HG02943 (cell line): ENCODE measurements at regions not wholly inside any gene's neighbourhood (a gene's known extent, or its start where the extent isn't known, plus 50 kb on each side); places are given as distances from the start of the nearest gene placed in this dataset.

Source experiments
- ATAC-seq: cut with Tn5 transposase; IDR thresholded peaks from one replicate; pipeline ENCODE4 v1.9.1; 2021; ENCODE audit warnings: mild to moderate bottlenecking, low read depth, moderate library complexity; ENCODE audit not compliant: unreplicated experiment

DNA sequence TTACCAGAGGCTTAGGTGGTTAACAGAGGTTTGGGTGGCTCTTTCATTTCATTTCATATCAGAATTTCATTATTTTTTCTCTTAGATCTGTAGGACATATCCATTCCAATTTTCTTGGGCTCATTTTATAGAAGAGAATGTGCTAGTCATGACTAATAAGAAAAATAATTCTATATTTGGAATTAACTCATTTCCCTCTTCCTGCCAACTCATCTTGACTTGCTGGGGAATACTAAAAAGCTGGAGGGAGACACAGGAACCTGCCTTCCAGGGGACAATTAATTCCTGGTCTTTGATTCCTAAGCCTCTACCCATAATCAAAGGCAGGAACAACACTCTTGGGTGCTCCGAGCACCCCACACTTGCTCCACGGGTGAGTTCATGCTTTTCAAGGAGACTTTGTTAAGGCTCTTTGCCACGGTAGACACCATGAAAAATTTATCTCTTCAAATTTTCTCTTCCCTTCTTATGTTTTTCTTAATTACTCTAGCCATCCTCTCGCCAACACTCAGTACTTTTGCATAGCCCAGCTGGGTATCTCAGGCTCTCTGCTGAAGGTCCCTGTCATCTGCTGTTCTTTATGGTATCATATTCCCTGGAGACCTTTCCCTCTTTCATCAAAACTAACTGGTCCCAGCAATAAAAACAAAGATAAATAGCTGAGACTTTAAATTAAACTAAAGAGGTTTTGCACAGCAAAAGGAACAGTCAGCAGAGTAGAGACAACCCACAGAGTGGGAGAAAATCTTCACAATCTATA, 273.9 kb downstream of the NPR3 start:
- no peak for ATAC-seq

DNA sequence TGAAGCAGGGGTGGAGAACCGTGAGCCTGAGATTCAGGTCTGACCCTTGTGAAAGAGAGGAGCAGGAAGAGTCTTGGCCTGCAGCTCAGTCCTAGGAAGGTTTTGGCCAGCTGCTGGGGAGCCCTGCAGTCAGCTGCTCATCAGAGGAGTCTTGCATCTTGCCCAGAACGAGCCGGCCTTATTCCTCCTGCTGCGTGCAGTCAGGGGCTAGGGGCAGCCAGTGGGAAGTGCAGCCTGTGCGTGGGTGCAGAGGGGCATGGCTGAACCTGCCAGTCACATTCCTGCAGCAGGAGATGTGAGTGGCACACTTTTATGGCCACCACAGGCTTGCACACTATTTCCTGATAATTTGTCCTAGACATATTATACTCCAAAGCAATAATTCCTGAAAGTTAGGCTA, 278.7 kb downstream of the NPR3 start:
- no peak for ATAC-seq

- no peak for ATAC-seq
Measured at GRCh38 chr5:32990593-32991420, 279.7 kb downstream of the NPR3 start.

- ATAC-seq: no peak
Measured at GRCh38 chr5:32991421-32991815, 280.3 kb downstream of the NPR3 start.

DNA sequence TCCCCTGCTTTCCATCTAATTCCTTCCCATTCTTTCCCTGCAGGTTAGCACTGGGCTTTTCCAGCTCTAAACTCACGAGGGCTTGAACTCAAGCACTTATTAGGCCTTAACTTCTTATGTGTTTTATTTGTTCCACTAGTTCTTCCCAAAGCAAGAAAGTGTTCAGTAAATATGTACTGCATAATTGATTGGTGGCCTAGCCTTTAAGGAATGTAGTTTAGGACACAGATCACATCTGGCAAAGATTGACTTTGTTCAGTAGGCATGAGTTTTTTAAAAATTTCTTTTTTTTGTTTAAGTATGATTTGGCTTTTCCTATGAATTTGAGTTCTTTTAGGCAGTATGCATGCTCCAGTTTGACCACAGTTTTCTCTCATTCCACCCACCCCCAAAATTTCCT, 285.2 kb downstream of the NPR3 start:
- no peak for ATAC-seq

GRCh38 chr5:33008751-33009418, 297.8 kb downstream of the NPR3 start:
- ATAC-seq: no peak

DNA sequence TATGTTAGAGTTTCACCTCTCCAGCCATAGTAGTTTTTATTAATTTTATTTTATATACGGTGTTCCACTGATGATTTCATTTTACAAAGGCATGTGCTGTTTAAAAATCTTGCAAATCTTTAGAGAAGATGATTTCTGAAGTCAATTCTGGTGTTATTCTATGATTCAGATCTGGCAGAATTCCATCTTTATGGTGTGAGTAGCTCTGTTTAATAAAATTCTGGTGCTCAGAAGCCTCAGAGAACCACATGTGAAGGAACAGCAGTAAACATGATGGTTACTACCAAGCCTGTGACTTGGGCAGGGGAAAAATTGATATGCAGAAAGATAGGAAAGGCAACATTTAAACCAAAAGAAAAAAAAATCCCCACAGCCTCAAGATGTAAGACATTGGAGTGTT, 299.7 kb downstream of the NPR3 start:
- no peak for ATAC-seq

DNA sequence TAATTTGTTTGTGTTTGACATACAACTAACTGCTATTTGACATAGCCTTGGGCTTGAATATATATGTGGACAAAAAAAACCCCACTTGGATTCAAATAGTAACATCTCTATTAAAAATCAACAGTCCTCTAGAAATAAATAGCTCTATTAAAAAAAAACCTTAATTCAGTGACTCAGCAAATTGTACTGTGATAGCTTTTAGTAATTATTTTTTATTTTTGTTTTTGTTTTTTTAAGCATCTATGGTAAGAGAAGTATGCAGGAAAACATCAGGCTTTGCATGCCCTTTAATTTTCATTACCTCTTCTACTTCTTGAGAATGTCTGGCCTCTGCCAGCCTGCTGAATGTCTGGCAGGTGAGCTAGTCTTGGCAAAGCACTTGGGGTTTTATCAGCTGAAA, 300.7 kb downstream of the NPR3 start:
- no peak for ATAC-seq

GRCh38 chr5:33023649-33024048, 312.5 kb downstream of the NPR3 start:
- no peak for ATAC-seq

DNA sequence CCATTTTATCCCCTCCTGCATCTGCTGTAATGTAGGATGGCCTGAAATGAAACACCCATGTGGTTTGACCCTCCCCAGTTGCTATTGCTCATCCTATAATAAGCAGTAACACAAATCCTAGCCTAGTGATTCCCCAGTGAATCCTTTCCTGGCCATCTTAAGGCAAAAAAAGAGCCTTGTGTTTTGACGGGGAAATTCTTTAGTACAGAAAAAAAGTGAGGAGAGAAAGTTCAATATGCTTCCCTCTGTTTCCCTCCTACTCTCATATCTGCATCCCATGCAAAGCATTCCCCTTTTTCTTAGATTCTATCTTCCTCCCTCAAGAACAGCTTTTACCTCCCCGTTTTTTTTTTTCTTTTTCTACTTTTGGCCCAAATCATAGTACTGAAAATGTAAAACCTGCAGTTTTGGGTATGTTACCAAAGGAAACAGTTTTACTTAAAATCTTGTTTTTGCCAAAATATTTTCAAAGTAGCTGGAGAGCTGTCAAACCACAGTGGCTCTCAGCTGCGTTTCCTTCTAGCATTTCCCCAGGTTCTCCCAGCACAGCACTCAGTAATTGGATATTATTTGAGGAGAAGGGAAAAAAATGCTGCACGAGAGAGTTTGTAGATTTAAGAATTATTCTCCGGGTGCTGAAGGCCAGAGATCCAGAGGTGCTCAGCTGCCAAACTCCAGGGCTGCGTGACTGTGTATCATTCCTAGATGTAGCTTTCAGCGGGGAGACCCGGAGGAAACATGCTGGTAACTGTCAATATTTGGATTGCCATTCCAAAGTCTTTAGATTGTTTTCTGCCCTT, 321.4 kb downstream of the NPR3 start:
- no peak for ATAC-seq

DNA sequence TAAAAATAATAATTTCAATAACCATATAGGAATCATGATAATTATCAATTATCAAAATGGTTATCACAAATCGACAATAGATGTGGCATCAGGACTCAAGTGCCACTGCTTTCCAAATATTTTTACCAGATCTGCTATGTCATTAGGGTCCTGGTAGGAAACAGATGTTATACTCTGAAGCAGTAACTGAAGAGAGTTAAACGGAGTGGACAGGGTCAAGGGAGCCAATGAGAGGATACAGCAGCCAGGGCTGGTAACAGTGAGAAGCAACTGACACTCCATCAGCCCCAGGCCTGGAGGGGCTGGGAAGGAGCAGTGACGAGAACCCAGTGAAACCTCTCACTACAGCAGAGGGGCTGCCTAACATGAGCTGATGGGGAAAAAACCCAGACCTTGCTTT, 322.4 kb downstream of the NPR3 start:
- ATAC-seq: no peak

- ATAC-seq: no peak
Measured at GRCh38 chr5:33034777-33035176, 323.7 kb downstream of the NPR3 start.

- ATAC-seq: no peak
Measured at GRCh38 chr5:33035851-33036527, 324.9 kb downstream of the NPR3 start.

DNA sequence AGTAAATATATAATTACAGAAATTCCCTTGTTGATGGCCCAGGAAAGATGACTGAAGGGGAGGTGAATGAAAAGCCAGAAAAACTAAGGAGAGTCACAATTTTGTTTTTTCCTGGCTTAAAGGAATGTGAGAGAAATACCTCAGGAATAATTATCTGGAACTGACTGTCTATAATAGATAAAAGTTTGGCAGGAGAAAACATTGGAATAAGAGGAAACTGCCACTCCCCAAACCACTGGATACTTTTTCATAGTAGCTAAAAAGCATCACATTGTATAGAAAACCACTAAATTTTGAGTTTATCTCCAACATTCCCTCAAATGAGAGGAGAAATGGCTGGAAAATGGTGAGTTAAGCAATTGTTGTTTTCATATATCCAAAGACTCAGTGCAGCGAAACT, 326.0 kb downstream of the NPR3 start:
- ATAC-seq: no peak

GRCh38 chr5:33041586-33041985, 330.5 kb downstream of the NPR3 start:
- ATAC-seq: no peak

DNA sequence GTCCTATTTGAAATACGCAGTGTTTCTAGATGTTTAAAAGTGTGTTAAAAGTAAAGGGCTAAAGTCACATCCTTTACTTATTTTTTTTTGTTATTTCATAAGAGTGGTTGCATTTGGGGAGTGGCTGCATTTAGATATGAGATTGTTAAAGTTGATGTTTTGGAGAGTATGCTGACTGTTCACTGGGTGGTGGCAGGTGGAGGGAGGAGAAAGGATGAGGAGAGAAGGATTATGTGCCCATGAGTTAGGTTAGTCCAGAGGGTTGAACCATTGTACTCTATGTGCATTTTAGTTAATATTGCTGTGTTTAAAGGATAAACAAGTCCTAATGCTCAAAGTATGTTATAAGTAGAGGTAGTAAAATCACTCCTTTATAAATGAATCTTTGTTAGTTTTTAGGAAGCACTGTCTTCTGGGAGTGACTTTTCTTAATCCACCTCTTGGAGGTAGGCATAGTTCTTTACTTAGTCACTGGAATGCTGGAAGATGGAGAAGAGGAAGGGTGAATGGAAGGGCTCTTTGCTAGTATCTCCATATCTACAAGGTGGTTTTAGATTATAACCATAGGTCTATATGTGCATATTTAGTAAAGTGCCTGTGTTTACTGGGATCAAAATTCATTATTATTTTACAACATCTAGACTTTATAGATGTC, 332.3 kb downstream of the NPR3 start:
- ATAC-seq: no peak

DNA sequence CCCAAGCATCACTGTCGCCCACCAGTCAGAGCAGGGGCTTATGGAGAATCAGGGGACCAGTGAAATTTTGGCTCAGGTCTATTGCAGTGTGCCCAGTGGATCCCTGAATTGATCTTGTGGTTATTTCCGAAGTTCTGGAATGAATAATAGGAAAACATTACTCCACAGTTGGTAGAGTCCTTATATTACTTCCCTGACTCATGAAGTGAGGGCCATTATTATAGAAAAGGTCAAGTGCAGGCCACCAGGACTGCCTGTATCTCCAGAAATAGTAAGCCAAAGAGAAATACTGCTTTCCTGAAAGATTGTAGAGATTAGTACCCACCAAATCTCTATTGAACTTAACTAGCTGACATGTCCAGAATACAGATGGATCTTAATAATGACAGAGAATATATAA, 335.0 kb downstream of the NPR3 start:
- no peak for ATAC-seq

DNA sequence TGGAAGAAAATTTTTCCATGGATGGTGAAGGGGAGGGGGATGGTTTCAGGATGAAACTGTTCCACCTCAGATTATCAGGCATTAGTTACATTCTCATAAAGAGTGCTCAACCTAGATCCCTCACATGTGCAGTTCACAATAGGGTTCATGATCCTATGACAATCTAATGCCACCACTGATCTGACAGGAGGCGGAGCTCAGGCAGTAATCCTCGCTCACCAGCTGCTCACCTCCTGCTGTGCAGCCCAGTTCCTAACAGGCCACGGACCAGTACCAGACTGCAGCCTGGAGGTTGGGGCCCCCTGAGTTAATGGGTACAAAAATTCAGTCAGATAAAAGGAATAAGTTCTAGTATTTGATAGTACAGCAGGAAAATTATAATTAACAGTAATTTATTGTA, 337.2 kb downstream of the NPR3 start:
- ATAC-seq: no peak

DNA sequence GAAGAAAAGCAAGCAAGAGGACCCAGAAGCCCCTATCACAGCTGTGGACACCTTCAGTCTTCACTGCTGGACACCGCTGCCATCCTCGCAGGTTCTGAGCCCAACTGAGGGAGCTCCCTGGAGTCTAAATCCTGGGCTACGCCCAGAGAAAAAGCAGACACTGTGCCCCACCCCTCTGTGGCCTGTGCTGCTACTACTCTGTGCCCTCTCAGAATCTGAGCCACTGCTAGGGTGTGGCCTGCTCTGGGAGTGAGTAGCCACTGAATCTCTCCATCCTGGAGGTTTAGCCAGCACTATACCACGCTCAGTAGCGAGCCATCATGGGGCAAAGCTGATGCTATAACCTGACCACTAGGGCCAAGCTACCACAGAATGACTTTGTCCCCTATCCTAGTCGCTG, 338.2 kb downstream of the NPR3 start:
- ATAC-seq: no peak

GRCh38 chr5:33049842-33050241, 338.7 kb downstream of the NPR3 start:
- no peak for ATAC-seq
